AG04450 (cell line): ENCODE measurements at regions not wholly inside any gene's neighbourhood (a gene's known extent, or its start where the extent isn't known, plus 50 kb on each side); places are given as distances from the start of the nearest gene placed in this dataset.

Source experiments
- CTCF ChIA-PET: fragments of 300-600, 350-600 bp; formaldehyde crosslinking; extraction: SDS; loops from one replicate; lab custom pipeline; 2022; ENCODE audit warnings: antibody characterized with exemption, inconsistent platforms; lab: Charles Lee
- POLR2A ChIA-PET: fragments of 350-600 bp; formaldehyde crosslinking; extraction: SDS; loops from one replicate; lab custom pipeline; 2021; ENCODE audit warnings: antibody characterized with exemption, inconsistent platforms; lab: Yijun Ruan, JAX
- DNase-seq: peaks from one replicate; pipeline ENCODE4 v3.0.0-alpha.2; 2011; ENCODE audit warnings: low read depth, low spot score
- H3K27ac ChIP-seq: one replicate; pipeline ENCODE4 v1.5.1; 2012; ENCODE audit warnings: low read depth, low read length, control low read depth
- H3K27me3 ChIP-seq: one replicate; pipeline ENCODE4 v1.6.0; 2012; ENCODE audit warnings: low read length; ENCODE audit not compliant: control insufficient read depth, insufficient read depth
- H3K4me3 ChIP-seq: 2 replicates; pipeline ENCODE4 v1.5.1; 2011; ENCODE audit warnings: mild to moderate bottlenecking, low read depth, low read length, control low read depth
- H3K9me3 ChIP-seq: 2 replicates; pipeline ENCODE4 v1.5.1; 2012; ENCODE audit warnings: low read length; ENCODE audit not compliant: control insufficient read depth, insufficient read depth
- CTCF ChIP-seq: IDR thresholded peaks from 2 replicates; pipeline ENCODE4 v1.5.1; 2011; ENCODE audit warnings: low read depth, low read length, control low read depth, inconsistent platforms

DNA sequence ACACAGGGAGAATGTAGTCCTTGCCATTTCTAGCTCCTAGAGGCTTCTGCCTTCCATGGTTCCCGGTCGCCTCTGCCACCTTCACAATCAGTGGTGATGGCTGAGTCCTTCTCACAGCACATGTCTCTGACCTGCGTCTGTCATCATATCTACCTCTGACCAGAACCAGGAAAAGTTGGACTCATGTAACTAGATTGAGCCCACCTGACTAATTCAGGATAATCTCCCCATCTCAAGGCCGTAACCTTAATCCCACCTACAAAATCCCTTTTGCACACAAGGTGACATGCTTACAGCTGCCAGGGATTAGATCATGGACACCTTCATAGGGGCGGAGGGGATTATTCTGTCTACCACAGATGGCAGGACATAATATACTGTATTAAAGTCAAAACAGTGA lies 375.6 kb downstream of the ICE1 start:
- Histone ChIP-seq H3K9me3 (peaks cover 42% of the 10 kb centered on the region), H3K27me3 (no peaks in the 10 kb centered on the region), H3K27ac (no peak overlapping the region), H3K4me3 (no peak overlapping the region)
- no peak for DNase-seq
- TF ChIP-seq CTCF, result no peak
- ChIA-PET POLR2A (no interaction called here), CTCF (no interaction called here)

DNA sequence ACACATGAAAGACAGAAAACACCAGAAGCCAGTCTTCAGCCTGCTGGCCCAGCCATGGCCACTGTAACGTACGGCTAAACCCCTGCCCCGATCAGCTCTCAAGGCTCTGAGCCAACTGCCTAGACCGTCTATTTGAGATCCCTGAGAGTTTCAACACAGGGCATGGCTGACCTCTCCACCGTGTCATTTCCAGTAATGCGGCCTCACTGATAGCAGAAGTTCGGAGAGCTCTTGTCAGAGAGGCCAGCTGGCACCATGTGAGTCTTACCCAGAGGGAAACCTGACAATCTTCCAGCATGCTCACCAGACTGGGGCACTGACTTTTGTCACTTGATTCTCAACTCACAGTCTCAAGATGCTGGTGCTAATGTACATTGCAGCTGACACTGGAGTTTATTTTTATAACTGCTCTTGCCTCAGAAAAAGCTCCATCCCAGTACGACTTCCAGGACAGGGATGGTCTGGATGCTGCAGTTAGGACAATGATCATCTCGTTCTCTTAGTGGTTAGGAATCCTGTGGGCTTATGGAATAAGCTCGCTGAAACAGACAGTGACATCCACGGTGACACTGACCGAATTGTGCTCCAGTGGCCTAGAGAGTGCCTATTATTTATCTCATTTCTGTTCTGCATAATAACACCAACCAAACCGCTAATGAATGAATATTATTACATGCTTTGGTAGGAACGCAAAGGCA lies 372.7 kb downstream of the ICE1 start:
- no peak overlapping the region for H3K27ac ChIP-seq
- DNase-seq, result no peak
- H3K4me3 ChIP-seq, result no peak overlapping the region

DNA sequence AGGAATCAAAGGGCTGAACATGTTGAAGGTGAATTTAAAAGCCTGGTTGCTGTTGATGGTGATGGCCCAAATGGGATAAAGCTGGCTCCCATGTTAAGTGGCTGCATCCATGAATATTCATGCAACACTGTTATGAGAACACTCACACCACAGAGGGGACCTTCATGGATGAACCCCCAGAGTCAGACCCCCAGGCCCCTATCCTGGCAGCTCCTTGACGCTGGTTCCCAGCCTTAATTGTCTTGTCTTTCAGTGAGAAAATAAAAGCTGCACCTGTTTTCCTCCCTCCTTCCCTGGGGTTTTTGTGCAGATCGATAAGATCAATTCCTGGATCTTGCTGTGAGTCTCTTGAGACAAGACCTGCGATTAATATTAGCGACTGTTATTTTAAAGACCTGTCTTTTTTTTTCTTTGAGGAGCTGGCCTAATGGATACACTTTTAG lies 371.7 kb downstream of the ICE1 start:
- Histone ChIP-seq H3K9me3 (peaks cover 25% of the 10 kb centered on the region), H3K4me3 (no peak overlapping the region), H3K27ac (no peak overlapping the region), H3K27me3 (no peaks in the 10 kb centered on the region)
- ChIA-PET CTCF (no interaction called here), POLR2A (no interaction called here)
- DNase-seq, result no peak
- no peak for TF ChIP-seq CTCF

More for the DNA sequence above, 372.7 kb downstream of the ICE1 start:
- Histone ChIP-seq H3K27me3 (no peaks in the 10 kb centered on the region), H3K9me3 (peaks cover 28% of the 10 kb centered on the region)
- no peak for TF ChIP-seq CTCF
- ChIA-PET CTCF (no interaction called here), POLR2A (no interaction called here)

- Histone ChIP-seq H3K9me3 (peaks cover 25% of the 10 kb centered on the region), H3K4me3 (no peak overlapping the region), H3K27ac (no peak overlapping the region), H3K27me3 (no peaks in the 10 kb centered on the region)
- ChIA-PET POLR2A (no interaction called here), CTCF (no interaction called here)
- TF ChIP-seq CTCF, result no peak
- DNase-seq, result no peak
Measured at GRCh38 chr5:5793242-5794117, 371.0 kb downstream of the ICE1 start.

DNA sequence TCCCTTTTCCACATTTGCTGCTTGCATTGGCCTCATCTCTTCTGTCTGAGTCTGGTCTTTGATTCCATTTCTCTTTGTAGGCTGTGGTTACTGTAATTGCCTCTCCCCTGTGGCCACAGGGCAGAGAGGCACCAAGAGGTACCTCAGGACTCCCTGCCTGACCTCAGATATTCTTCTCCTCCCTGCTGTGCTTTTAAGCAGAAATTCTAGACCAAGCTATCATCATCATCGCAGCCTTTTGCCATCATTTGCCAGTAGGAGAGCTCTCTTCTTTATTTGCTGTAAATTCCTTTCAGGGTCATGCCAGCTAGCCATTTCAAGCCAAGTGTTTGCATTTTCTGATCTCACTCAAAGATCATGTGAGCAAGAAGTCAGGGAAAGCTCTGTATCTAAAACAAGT lies 369.6 kb downstream of the ICE1 start:
- H3K9me3 ChIP-seq, result peaks cover 30% of the 10 kb centered on the region
- POLR2A ChIA-PET, result no interaction called here
- CTCF ChIA-PET, result no interaction called here
- TF ChIP-seq CTCF, result no peak
- H3K4me3 ChIP-seq, result no peak overlapping the region
- no peaks in the 10 kb centered on the region for H3K27me3 ChIP-seq
- no peak overlapping the region for H3K27ac ChIP-seq
- no peak for DNase-seq
